GM18520 (cell line): ENCODE measurements at regions not wholly inside any gene's neighbourhood (a gene's known extent, or its start where the extent isn't known, plus 50 kb on each side); places are given as distances from the start of the nearest gene placed in this dataset.
"Not testable (repeated sequence)": the region's sequence is repeated elsewhere in the genome, so short reads cannot be mapped to it uniquely, and the experiment has no call there.

Experiments
- ATAC-seq: cut with Tn5 transposase; IDR thresholded peaks from one replicate; pipeline ENCODE4 v1.9.1; 2021; ENCODE audit not compliant: unreplicated experiment

DNA sequence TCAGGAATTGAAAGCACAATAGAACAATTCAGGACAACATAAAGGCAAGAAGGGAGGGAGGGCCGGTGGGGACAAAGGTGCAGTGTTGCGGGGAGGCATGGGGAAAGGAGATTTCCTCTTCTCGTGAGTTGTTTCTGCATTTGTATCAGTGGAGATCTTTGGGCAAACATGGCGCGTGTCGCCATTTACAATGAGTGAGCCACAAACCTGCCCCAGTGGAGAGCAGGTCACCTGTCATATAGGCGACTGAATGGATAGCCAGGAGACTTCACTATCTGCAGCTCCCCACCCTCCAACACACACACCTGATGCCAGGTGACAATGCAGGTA is 87.7 kb upstream of the SLC45A1 start:
- ATAC-seq = no peak

DNA sequence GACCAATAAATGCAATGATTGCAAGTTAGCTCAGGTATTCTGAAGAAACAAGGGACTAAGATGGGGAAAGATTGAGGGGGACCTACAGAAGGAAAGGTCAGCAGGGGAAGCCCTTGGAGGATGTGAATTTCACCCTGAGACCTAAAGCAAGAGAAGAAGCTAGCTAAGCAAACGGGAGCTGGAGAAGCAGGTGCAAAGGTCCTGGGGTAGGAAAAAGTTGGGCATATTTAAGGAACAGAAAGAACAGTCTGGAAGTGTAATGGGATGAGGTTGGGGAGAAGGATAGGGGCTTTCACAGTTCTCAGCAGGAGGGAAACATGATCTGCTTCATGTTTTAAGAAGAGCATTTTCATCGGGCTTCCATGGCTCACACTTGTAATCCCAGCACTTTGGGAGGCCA is 89.7 kb upstream of the SLC45A1 start:
- no peak for ATAC-seq

DNA sequence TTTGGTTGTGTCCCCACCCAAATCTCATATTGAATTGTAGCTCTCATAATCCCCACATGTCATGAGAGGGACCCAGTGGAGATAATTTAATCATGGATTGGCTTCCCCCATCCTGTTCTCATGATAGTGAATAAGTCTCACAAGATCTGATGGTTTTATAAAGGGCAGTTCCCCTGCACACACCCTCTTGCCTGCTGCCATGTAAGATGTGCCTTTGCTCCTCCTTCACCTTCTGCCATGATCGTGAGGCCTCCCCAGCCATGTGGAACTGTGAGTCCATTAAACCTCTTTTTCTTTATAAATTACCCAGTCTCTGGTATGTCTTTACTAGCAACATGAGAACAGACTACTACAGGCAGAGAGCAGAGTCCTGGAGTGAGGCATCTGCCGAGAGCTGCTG is 90.2 kb upstream of the SLC45A1 start:
- not testable (repeated sequence) for ATAC-seq

DNA sequence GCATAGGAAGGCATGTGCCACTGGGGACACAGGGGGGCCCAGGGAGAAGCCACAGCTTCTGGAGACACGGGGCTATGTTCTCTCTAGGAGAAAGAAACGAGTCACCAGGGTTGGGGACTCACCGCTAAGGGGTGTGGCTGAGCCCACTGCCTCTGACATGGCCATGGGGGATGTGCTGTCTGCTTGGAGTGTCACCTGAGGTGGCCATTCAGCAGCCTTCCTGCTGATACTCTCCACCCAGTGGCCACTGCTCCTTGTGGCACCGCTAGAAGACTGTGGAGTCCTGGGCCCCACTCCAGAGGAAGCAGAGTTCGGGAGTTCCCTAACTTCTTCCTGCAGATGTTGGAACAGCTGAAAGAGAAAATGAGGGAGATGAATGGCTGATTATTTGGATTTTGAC is 91.2 kb upstream of the SLC45A1 start:
- ATAC-seq = no peak

DNA sequence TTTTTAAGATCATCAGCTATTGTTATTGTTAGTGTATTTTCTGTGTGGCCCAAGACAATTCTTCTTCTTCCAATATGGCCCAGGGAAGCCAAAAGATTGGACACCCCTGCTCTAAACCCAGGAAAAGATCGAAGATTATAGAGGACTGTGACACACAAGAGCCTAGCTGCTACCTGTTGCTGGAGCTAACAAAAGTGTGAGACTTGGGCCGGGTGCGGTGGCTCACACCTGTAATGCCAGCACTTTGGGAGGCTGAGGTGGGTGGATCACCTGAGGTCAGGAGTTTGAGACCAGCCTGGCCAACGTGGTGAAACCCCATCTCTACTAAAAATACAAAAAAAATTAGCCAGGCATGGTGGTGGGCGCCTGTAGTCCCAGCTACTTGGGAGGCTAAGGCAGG is 91.9 kb upstream of the SLC45A1 start:
- ATAC-seq = not testable (repeated sequence)

DNA sequence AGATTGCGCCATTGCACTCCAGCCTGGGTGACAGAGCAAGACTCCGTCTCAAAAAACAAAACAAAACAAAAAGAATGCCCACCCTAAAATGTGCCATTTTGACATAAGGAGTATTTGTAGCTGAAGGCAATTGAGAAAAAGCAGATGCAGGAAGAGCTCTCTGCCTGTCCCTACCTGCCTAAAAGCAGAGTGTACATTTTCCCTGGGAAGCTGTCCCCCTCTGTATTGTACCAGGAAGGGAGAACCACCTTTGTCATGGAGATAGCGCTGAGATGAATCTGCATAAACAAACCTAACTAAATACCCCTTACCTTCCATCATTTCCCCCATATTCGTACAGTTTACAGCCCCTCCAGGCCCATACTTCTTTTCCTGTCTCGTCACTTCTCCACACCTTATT is 94.4 kb upstream of the SLC45A1 start:
- ATAC-seq = no peak

DNA sequence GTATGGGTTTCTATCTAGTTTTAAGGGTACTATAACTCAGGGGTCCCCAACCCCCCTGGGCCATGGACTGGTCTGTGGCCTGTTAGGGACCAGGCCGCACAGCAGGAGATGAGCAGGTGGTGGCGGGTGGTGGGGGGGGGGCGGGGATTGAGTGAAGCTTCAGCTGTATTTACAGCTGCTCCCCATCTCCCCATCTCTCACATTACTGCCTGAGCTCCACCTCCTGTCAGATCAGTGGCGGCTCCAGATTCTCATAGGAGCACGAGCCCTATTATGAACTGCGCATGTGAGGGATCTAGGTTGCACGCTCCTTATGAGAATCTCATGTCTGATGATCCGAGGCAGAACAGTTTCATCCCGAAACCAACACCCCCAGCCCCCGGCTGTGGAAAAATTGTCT is 95.1 kb upstream of the SLC45A1 start:
- ATAC-seq = no peak

DNA sequence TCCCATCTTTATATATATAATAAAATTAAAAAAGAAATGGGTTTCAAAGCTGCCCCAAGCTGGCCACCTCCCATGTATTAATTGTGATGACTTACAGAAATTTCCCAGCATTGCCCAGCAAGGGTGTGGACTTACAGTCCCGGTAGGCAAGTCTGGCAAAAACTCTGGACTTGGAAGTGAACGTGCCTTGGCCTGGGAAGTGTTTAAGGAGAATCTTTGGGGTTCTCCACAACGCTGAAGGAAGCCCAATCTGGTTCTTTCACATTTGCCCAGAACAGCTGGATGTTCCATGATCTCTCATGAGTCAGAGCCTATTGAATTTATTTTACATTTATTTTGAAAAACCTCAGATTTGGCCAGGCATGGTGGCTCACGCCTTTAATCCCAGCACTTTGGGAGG is 98.4 kb upstream of the SLC45A1 start:
- no peak for ATAC-seq

DNA sequence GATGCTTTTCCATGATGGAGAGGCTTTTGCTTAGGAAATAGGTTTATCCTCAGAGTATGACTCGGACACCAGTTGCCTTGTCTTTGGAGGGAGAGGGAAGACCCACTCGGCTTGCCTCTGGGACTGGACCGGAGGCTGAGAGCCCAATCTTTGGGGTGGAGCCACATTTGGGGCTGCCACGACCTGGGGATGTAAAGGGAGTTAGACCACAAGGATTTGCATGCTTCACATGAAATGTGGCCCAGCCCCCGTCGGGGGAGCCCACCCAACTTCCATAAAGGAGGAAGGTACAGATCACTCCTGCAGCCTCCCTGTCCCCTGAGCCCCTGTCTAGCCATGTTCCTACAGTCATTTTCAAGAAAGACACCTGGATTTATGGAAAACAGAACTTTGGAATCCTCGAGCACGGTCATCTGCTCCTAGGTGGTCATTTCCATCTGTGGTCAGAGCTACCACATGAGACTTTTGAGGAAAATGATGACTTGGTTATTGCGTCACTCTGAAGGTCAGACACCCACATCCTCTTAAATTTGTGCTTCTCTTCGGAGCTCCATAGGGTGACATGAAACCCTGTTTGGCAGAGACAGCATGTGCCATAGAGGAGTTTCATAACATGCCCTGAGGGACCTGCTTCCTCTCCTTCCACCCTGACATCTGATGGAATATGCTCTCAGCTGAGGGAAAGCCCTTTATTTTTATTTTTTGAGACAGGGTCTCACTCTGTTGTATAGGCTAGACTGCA is 99.4 kb upstream of the SLC45A1 start:
- no peak for ATAC-seq

DNA sequence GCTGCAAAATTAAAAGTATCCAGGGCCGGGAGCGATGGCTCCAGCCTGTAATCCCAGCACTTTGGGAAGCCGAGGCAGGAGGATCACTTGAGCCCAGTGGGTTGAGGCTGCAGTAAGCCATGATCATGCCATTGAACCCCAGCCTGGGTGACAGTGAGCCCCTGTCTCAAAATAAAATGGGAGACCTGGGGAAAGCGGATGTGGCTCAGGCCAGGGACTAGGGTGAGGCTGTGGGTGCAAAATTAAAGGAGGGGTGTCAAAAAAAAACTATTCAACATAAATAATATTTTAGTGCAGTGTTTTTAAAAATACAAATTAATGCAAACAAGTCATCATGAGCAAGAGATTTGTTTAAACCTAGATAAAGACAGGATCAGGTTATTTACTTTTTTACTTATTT is 100.1 kb upstream of the SLC45A1 start:
- ATAC-seq = no peak

DNA sequence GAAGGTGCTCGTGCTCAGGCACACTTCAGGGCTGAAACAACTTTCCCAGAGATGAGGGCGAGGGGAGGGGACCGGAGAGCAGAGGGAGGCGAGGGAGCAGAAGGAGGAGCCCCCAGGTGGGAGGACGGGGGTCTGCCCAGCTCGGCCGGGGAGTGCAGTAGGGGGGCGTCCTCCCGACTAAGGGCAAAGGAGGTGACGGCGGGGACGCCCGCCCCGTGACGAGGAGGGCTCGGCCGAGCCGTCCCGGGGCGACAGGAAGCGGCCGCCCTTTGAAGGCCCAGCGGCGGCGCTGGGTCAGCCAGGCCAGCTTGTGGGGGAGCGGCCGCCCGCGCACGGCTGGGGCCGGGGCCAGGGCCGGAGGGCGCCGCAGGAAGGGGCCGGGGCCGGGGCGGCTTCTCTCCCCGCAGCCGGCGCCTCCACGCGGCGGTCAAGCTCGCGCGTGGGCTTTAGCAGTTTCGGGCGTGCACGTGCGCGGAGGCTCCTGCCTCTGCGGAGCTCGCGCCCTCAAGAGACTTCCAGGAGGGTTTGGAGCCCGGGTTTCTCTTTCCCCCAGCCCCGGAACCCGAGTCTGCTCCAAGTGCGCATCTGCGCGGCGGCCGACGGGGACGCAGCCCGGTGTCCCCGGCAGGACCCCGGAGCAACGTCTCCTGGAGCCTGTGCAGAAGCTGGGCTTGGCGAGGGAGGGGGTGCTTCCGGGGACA is 100.8 kb upstream of the SLC45A1 start:
- no peak for ATAC-seq

DNA sequence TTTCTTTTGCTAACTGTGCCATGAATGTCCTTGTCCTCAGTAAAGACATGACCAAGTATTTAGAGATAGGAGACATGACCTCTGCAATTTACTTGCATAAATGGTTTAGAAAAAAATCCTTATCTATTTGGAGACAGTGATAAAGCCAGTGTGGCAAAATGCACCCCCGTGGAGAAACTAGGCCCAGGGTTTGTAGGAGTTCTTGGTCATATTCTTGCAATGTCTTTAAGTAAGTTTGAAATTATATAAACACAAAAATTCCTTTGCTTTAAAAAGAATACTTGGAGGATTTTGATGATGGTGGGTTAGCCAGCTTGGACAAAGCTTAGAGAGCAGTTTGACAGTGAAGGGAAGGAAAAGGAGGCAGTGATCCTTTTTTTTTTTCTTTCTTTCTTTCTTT is 101.9 kb upstream of the SLC45A1 start:
- no peak for ATAC-seq

DNA sequence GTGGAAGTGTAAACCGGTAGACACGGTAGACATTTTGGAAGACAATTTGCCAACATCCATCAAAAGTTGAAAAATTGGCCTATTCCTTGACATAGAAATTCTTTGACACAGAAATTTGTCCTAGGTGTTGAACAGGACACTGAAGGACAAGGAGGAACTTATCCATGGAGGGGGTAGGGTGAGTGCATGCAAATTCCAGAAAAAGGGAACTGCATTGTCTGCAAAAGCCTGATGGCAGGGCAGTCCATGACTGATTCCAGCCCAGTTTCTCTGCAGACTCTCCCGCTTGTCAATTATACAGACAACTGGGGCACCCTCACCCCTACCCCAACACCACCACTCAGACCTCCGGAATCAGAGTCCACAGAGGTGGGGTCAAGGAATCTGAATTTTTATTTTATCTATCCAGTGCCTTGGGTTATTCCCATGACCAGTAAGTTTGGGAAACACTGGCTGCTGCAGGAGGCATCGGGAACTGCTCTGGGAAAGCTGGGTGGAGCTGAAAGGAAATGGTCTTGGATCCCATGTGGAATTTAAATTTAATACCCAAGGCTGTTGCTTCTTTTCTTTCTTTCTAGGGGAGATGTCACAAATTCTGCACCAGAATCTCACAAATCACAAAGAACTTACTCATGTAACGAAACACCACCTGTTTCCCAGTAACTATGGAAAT is 103.3 kb upstream of the SLC45A1 start:
- ATAC-seq = no peak

DNA sequence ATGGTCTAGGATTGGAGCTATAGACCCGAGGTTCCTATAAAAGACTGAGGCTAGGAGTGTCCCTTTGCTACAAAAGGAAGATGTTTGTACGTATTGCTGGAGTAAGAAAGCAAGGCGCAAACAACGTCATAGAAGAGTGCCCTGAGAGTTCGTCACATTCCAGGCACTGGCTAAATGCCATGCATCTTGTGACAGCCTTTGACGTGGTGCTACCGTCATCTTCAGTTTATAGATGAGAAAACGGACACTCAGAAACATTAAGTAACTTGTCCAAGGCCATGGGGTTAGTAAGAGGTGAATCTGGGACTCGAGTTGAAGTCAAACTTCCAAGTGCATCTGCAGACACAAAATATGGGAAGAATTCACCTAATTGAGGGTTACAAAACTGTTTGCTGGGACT is 104.2 kb upstream of the SLC45A1 start:
- ATAC-seq = no peak

DNA sequence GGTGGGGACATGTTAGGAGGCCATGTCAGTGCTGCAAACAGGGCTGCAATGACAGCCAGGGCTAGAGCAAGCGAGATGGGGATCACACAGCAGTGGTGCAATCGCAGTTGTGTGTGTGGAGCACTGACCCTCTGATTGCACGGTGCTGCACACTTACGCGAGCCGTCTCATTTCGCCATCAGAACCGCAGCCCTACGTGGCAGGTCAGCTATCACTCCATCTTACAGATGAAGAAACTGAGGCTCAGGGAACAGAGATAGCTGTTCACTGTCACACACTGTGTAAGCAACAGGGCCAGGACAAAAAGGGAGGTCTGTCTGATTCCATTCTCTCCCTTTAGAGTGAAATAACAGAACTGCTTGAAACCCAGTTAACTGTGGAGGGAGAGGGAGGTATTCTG is 104.8 kb upstream of the SLC45A1 start:
- ATAC-seq = no peak

DNA sequence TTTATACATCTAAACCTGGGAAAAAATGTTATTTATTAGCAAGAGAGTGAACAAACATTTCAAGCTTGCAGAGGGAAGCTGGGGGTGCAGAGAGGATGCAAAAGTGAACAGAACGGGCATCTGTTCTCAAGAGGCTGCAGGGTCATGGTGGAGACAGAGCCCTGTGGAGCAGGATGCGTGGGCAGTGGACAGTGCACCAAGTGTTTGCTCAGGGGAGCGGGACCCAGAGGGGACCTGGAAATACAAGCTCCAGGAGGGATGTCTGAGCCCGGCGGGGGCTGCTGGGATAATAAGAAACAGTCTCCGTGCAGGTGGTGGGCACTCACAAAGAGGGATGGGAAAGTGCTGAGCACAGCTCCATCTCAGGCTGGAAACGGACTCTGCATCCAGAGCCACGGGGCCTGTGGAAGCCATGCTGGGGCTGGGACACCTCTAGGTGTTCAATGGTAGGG is 105.3 kb upstream of the SLC45A1 start:
- ATAC-seq = no peak

DNA sequence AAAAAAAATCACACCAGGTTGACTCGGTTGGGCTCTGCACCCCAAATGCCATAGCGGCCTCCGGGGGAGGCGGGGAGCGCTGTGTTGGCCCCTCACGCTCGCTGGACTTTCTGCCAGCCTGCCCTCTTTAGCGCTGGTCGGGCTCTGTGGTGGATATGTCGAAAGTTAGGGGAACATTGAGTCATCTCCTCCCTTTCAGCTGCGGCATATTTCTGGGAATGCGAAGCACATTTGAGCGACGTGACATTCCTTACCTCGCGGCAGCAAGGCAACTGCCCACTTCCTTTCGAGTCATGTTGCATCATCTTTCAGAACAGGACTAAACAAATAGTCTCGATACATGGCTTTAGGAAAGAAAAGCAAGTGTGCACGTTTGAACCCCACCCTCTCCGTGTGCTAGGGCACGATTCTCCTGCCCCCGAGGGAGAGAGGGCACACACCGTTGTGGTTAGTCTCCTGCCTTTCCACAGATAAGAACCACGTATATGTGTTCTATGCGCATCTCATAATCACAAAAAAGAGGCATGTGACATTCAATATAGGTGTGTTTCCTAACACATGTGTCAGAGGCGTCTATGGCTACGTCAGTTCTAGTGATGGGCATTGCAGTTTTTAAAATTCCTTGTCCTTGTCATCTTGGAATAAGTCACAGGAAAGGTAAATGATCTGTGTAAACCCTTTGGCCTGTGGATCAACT is 105.9 kb upstream of the SLC45A1 start:
- no peak for ATAC-seq

DNA sequence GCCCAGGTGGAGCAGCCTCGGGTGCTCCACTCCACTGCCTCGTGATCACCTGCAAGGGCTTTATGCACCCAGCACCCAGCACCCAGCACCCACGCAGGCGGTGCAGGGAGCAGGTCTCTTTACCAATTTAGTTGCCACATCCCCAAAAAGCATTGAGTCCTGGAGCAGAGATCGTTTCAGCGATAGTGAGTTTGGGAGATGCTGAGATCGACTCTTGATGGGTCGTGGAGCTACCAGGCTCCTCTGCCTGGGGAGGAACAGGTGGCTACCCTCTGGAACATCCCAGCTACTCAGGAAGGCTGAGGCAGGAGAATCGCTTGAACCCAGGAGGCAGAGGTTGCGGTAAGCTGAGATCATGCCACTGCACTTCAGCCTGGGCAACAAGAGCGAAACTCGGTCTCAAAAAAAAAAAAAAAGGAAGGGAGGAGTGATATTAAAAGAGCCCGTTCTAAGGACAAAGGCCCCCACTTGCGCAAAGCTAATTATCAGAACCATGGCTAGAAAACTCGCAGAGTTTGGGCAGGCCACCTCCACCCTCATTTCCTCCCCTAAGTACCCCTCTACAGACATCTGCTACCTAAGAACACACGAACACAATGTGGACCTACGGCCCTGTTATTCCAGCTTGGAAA is 106.5 kb upstream of the SLC45A1 start:
- ATAC-seq = no peak

DNA sequence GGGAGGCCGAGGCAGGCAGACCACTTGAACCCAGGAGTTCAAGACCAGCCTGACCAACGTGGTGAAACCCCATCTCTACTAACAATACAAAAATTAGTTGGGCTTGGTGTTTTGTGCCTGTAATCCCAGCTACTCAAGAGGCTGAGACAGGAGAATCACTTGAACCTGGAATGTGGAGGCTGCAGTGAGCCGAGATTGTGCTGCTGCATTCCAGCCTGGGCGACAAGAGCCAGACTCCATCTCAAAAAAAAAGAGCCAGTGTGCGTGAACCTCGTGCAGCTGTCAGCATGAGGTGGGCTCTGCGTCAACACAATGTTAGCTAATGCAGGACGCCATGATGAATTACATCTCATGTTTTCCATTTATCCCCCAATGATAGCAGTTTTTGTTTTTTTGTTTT is 110.7 kb upstream of the SLC45A1 start:
- no peak for ATAC-seq

DNA sequence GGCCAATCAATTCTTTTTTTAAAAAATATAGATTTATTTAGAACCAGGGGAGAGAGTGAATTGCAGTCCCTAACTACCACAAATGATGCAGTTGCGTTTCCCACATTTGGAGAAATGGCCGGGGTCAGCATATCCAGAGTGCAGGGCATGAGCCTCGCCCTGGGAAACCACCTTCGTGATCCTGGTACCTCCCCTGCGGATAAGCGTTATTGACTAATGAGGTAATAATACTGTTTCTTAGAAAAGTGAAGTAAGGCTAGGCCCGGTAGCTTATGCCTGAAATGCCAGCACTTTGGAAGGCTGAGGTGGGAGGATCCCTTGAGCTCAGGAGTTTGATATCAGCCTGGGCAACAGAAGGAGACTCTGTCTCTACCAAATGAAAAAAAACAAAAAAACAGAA is 111.5 kb upstream of the SLC45A1 start:
- no peak for ATAC-seq

DNA sequence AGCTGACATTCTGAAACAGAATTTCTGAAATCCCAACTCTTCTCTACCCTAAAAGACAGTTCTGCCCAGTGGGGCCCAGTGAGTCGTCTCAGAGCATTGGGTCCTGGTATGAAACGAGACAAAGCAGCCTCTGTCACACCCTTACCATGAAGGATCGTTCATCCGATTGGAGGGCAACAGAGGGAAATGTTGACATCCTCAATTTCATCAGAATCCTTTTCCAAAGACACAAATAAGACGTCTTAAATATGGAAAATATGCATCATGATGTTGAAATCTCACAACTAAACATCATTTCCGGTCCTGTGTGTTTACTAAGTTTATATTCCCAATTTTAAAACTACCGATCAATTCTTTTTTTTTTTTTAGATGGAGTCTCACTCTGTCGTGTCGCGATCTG is 112.1 kb upstream of the SLC45A1 start:
- no peak for ATAC-seq
